Stomach (tissue), 8 donors: ENCODE measurements at regions not wholly inside any gene's neighbourhood (a gene's known extent, or its start where the extent isn't known, plus 50 kb on each side); places are given as distances from the start of the nearest gene placed in this dataset.

Experiments
- DNase-seq, 2 donors: peaks; one replicate each; pipeline versions ENCODE4 v3.0.0 to v3.0.0-alpha.2; 2013 to 2019
- H3K27ac ChIP-seq, 5 donors: fragments of 200-600 bp in 4 of 5; sonication (generic) in 4 of 5; one replicate each; pipeline ENCODE4 v1.5.1; 2013 to 2019; ENCODE audit warnings: mild to moderate bottlenecking in 1 of 5, moderate library complexity in 1 of 5
- H3K27me3 ChIP-seq, 3 donors: fragments of 200-600 bp; sonication (generic); one replicate each; pipeline ENCODE4 v1.5.1; 2017 to 2019; ENCODE audit warnings: mixed run types in 1 of 3
- H3K36me3 ChIP-seq, 4 donors: fragments of 200-600 bp; sonication (generic); 1 replicate in 3 of 4; 2 replicates in 1 of 4; pipeline ENCODE4 v1.5.1; 2016 to 2019
- H3K4me1 ChIP-seq, 4 donors: fragments of 200-600 bp; sonication (generic); one replicate each; pipeline ENCODE4 v1.5.1; 2016 to 2019
- H3K4me3 ChIP-seq, 4 donors: fragments of 200-600 bp; sonication (generic) in 3 of 4; one replicate each; pipeline ENCODE4 v1.5.1; 2016 to 2019; ENCODE audit warnings: mild to moderate bottlenecking in 1 of 4
- H3K9me3 ChIP-seq, 4 donors: fragments of 200-600 bp; sonication (generic); one replicate each; pipeline ENCODE4 v1.5.1; 2016 to 2019
- EP300 ChIP-seq: sonication (generic); formaldehyde crosslinking; IDR thresholded peaks from one replicate; pipeline ENCODE4 v1.6.1; 2017; ENCODE audit warnings: antibody characterized with exemption
- POLR2A ChIP-seq, 4 donors: fragments of 450-650 bp; IDR thresholded peaks; one replicate each; pipeline ENCODE4 v1.6.1; 2016; ENCODE audit warnings: antibody characterized with exemption in 4 of 4, control low read depth in 2 of 4, mild to moderate bottlenecking in 1 of 4, moderate library complexity in 1 of 4
- POLR2AphosphoS5 ChIP-seq, 3 donors: sonication (generic); formaldehyde crosslinking; IDR thresholded peaks; one replicate each; pipeline ENCODE4 v1.6.1; 2016; ENCODE audit warnings: antibody characterized with exemption in 3 of 3
- WGBS, 5 donors: extraction: QIAGEN DNeasy Blood & Tissue Kit in 3 of 5; methylation state at CpG; one replicate each; pipeline versions ENCODE4 v1.1.5 to v1.1.7; 2013 to 2018; 5-methylcytosine and 5-hydroxymethylcytosine counted together
- intact Hi-C: fragments of 100-400 bp; cut with DNase I; formaldehyde crosslinking; loops from one replicate; pipeline ENCODE4 v1.15.1; 2023; ENCODE audit warnings: low total_unique reads
- TF ChIP-seq, protein P1 (sequence below), 7 experiments: fragments of 450-650 bp in 4 of 7; fragments of 200-600 bp in 3 of 7; sonication (generic) in 3 of 7; IDR thresholded peaks; one replicate each; pipeline ENCODE4 v1.5.1; 2016 to 2019; ENCODE audit warnings: antibody characterized with exemption in 7 of 7, control low read depth in 2 of 7, mild to moderate bottlenecking in 1 of 7
- donor health status: healthy with polysubstance abuse.
- donor health status: Bipolar disorder and iron deficiency.
- donor health status: healthy.

DNA sequence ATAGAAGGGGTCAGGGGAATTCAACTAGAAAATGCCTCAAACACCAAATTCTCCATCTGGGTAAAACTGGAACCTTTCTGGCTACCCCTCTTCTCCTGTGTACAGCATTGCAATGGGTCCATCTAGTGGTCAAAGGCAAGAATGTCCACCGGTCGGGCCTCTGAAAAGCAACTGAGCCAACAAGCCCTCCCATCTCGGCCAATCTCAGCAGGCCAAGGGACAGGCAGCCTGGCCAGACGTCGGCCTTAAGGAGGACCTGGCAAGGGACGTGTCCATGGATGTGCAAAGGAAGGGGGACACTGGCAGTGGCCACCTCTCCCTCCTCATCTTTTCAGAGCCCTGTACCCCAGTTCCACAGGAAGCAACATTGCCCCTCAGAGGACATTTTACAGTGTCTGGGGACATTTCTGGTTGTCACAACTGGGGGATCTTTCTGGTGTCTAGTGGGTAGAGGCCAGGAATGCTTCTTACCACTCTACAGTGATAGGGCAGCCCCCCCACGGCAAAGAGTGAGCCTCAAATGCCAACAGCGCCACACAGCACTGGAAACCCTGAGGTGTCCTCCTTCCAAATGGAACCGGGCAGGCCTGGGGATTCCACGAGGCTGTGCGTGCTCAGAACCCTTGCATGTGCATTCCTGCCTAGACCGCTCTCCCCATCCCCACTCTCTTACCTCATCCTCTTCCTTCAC, 99.8 kb upstream of the FOXA2 start:
- TF ChIP-seq EP300: no peak
- TF ChIP-seq, protein P1, sequence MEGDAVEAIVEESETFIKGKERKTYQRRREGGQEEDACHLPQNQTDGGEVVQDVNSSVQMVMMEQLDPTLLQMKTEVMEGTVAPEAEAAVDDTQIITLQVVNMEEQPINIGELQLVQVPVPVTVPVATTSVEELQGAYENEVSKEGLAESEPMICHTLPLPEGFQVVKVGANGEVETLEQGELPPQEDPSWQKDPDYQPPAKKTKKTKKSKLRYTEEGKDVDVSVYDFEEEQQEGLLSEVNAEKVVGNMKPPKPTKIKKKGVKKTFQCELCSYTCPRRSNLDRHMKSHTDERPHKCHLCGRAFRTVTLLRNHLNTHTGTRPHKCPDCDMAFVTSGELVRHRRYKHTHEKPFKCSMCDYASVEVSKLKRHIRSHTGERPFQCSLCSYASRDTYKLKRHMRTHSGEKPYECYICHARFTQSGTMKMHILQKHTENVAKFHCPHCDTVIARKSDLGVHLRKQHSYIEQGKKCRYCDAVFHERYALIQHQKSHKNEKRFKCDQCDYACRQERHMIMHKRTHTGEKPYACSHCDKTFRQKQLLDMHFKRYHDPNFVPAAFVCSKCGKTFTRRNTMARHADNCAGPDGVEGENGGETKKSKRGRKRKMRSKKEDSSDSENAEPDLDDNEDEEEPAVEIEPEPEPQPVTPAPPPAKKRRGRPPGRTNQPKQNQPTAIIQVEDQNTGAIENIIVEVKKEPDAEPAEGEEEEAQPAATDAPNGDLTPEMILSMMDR (IDR thresholded peaks at IDR 0.05): peak in 5 of 7 experiments; percentile 74 to 92 (median 82)
- H3K9me3 ChIP-seq: no peaks in the 10 kb centered on the region
- intact Hi-C loops: no loop called here
- WGBS, 5 donors: 35 to 40% (median 38%) methylated on average over 12 of the region's 12 CpGs
- no peak overlapping the region for H3K27ac ChIP-seq
- H3K36me3 ChIP-seq: no peaks in the 10 kb centered on the region
- H3K4me3 ChIP-seq: no peak overlapping the region
- peaks cover 0 to 6% (median 0%) of the 10 kb centered on the region in 3 donors for H3K27me3 ChIP-seq
- peak; percentile 78 to 89 for DNase-seq
- peaks cover 0 to 9% (median 3%) of the 10 kb centered on the region in 4 donors for H3K4me1 ChIP-seq

DNA sequence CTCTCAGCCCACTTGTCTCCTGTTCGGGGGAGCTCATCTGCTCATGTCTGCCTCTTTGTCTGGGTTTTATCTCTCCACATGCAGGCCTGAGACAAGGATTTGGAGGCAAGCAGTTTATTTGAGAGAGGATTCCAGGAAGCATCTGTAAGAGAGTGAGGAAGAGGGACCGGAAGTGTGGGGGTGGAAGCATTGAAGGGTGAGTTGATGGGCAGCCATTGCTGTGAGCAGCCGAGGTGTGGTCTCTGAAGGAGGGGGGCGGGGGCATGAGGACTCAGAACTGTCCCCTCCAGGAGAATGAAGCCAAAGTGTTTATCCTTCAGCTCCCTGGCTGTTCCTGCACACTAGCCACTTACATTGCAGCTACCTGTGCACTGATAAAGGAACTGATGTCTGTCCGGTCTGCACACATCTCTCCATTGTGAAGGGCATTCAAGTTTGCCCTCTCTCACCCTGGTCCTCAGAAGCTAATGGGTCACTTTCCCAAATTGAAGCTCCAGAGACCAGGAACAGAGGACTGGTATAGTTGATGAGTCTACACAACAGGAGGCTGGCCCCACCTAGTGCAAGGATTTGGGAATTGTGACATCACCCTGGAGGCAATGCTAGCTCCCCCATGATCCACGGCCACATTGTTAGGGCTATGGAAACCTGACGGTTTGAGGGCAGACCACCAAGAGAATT, 100.5 kb upstream of the FOXA2 start:
- no peaks in the 10 kb centered on the region for H3K9me3 ChIP-seq
- H3K36me3 ChIP-seq: no peaks in the 10 kb centered on the region
- WGBS, 5 donors: 51 to 64% (median 60%) methylated on average over 7 of the region's 7 CpGs
- peaks cover 0 to 9% (median 5%) of the 10 kb centered on the region in 4 donors for H3K4me1 ChIP-seq
- peaks cover 0 to 6% (median 0%) of the 10 kb centered on the region in 3 donors for H3K27me3 ChIP-seq
- DNase-seq: peak in 1 of 2 donors; percentile 32
- H3K4me3 ChIP-seq: no peak overlapping the region
- intact Hi-C loops: no loop called here
- TF ChIP-seq POLR2A (IDR thresholded peaks at IDR 0.05) (no peak), EP300 (no peak), POLR2AphosphoS5 (IDR thresholded peaks at IDR 0.05) (no peak)
- TF ChIP-seq, protein P1 (IDR thresholded peaks at IDR 0.05): no peak
- no peak overlapping the region for H3K27ac ChIP-seq

DNA sequence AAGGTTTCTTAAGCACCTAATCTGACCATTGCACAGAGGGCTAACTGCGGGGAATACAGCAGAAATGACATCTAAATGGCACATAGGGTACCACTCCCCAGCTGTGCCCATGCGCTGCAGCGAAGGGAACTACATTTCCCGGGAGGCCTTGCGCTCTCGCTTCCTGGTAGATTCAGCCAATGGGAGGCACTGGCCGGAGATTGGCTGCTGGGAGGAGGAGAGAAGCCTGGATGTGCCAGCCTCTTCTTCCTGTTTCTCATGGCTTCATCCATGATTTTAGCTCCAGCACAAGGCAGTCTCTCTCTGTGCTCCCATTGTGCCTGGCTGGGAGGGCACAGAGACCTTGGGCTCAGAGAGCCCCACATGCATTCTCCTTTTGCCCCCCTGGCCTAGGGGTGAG, 101.7 kb upstream of the FOXA2 start:
- Histone ChIP-seq H3K4me1 (peaks cover 0 to 16% (median 6%) of the 10 kb centered on the region in 4 donors), H3K27me3 (peaks cover 0 to 6% (median 0%) of the 10 kb centered on the region in 3 donors), H3K4me3 (no peak overlapping the region), H3K27ac (no peak overlapping the region), H3K9me3 (no peaks in the 10 kb centered on the region), H3K36me3 (no peaks in the 10 kb centered on the region)
- TF ChIP-seq EP300: no peak
- TF ChIP-seq POLR2AphosphoS5 (IDR thresholded peaks at IDR 0.05): peak in 1 of 3 donors; percentile 21
- intact Hi-C loops: no loop called here
- DNase-seq: peak; percentile 61 to 82
- 26 to 44% (median 39%) methylated on average over 7 of the region's 7 CpGs for WGBS, 5 donors

DNA sequence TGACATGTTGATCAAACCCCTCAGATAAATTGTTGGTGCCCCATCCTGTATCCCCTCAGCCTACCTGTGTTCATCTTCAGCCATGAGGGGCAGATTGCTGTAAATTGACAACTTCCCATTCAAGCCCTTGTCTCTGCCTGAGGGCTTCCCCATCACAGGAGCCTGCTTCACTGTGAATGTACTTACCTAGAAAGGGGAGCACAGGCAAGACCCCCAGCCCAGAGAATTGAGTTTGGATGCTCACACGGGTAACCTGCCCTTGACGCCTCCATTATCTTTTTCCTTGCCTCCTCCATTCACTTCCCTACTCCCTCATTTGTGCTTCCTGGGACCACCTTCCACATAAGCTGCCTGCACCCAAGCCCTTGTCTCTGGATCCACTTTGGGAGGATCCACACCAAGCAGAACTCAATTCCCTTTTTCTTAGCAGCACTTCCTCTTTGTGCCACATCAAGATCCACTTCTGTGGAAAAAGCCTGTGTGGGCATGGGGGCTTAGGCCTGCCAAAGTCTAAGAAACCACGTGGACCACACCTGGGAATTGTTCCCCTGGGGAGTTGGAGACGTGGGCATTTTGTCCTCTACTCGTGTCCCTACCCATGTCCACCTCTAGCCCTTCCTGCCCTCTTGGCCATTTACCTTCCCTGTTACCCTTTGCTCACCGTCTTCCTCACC, 103.4 kb upstream of the FOXA2 start:
- WGBS, 5 donors: 76 to 81% (median 77%) methylated on average over 6 of the region's 6 CpGs
- Histone ChIP-seq H3K4me1 (peaks cover 0 to 20% (median 16%) of the 10 kb centered on the region in 4 donors), H3K36me3 (no peaks in the 10 kb centered on the region), H3K9me3 (no peaks in the 10 kb centered on the region), H3K27me3 (peaks cover 0 to 6% (median 0%) of the 10 kb centered on the region in 3 donors), H3K27ac (no peak overlapping the region), H3K4me3 (no peak overlapping the region)
- intact Hi-C loops: no loop called here
- no peak for DNase-seq
- TF ChIP-seq, protein P1 (IDR thresholded peaks at IDR 0.05): no peak
- TF ChIP-seq POLR2A (IDR thresholded peaks at IDR 0.05) (no peak), EP300 (no peak), POLR2AphosphoS5 (IDR thresholded peaks at IDR 0.05) (no peak)
